ENCODE measurements at regions not wholly inside any gene's neighbourhood (a gene's known extent, or its start where the extent isn't known, plus 50 kb on each side); places are given as distances from the start of the nearest gene placed in this dataset.

DNA sequence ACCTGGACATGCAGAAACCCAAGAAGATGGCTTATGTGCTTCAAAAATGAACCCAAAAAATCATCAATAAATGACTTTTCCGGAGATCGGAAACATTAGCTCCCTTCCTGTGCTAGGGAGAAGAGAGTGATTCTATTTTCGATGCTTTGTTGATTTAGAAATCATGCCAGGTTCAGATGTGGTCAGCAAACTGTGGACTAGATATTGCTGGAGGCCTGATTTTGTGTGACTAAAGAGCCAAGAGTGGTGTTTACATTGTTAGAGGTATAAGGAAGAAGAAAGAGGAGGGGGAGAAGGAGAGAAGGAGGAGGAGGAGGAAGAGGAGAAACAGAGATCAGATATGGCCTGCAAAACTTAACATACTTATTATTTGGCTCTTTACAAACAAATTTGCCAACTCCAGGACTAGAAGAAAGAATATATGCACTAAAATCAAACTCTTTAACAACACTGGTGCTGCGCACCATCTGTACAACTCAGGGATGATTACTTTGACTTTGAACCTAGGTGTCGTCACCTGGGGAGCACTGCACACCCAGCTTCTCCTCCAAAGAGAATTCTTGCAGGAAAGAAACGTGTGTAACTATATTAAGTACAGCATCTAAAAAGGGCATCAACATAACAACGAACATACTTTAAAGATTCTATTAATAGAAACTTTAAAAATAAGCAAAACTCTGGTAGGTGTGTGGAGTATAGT, 664.9 kb upstream of the LCORL start:
- WGBS (ENCODE audit: insufficient coverage, insufficient replicate concordance, low lambda C conversion rate, missing lambda C conversion rate): 15% methylated on average over 7 of the region's 7 CpGs
- DNase-seq (ENCODE audit: low read depth, low spot score) (no peak), ATAC-seq (no peak), FAIRE-seq (no peak)
- H3K27ac ChIP-seq (ENCODE audit: control insufficient read depth, insufficient read depth): no peak overlapping the region
- ChIA-PET POLR2A (no interaction called here), CTCF (no interaction called here), SMC1A (ENCODE audit: uncharacterized antibody, unreplicated experiment) (no interaction called here), RAD21 (ENCODE audit: unreplicated experiment) (no interaction called here)
- H3K4me3 ChIP-seq: no peak overlapping the region
- no peaks in the 10 kb centered on the region for H3K27me3 ChIP-seq (replicated peaks in 1 of 2; ENCODE audit: control insufficient read depth in 2 of 2, insufficient read depth in 2 of 2, low read length in 1 of 2)
- in situ Hi-C loops (cut with MboI) (loop anchor here (5.0 to 25.0 kb wide), 3 partner anchors 1551 to 2001 kb away; no protein-coding TSS in a partner anchor), intact Hi-C loops (cut with micrococcal nuclease; ENCODE audit: unreplicated experiment) (loop anchor here (5.0 to 10.0 kb wide), 2 partner anchors 1738 to 1996 kb away; no protein-coding TSS in a partner anchor)
- no TSS peak for BruUV-seq (replicated peaks)
- no peak for TF ChIP-seq MYB (IDR thresholded peaks at IDR 0.05; ENCODE audit: borderline replicate concordance, low read depth, low read length)
- TF ChIP-seq MAX (IDR thresholded peaks at IDR 0.05; ENCODE audit: low read depth, low read length): no peak
- TF ChIP-seq BHLHE40 (IDR thresholded peaks at IDR 0.05; ENCODE audit: borderline replicate concordance in 1 of 2, low read depth in 2 of 2, low read length in 1 of 2): no peak
- no peak for TF ChIP-seq CHD2 (IDR thresholded peaks at IDR 0.05; ENCODE audit: borderline replicate concordance, low read depth, low read length)
- TF ChIP-seq CREB1 (IDR thresholded peaks at IDR 0.05; ENCODE audit: low read depth): no peak
- TF ChIP-seq RELA (IDR thresholded peaks at IDR 0.05; ENCODE audit: borderline replicate concordance, partially characterized antibody): no peak
- TF ChIP-seq, protein P1, sequence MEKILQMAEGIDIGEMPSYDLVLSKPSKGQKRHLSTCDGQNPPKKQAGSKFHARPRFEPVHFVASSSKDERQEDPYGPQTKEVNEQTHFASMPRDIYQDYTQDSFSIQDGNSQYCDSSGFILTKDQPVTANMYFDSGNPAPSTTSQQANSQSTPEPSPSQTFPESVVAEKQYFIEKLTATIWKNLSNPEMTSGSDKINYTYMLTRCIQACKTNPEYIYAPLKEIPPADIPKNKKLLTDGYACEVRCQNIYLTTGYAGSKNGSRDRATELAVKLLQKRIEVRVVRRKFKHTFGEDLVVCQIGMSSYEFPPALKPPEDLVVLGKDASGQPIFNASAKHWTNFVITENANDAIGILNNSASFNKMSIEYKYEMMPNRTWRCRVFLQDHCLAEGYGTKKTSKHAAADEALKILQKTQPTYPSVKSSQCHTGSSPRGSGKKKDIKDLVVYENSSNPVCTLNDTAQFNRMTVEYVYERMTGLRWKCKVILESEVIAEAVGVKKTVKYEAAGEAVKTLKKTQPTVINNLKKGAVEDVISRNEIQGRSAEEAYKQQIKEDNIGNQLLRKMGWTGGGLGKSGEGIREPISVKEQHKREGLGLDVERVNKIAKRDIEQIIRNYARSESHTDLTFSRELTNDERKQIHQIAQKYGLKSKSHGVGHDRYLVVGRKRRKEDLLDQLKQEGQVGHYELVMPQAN (conservative IDR thresholded peaks at IDR 0.05): no peak
- TF ChIP-seq NFYB (IDR thresholded peaks at IDR 0.05; ENCODE audit: insufficient read depth, low read depth, low read length): no peak
- TF ChIP-seq SKIL (IDR thresholded peaks at IDR 0.05; ENCODE audit: low read depth, poor library complexity, severe bottlenecking): no peak
- TF ChIP-seq ZNF207 (IDR thresholded peaks at IDR 0.05; ENCODE audit: borderline replicate concordance): no peak
- TF ChIP-seq SMAD1 (IDR thresholded peaks at IDR 0.05; ENCODE audit: low read depth, partially characterized antibody): no peak
- no peak for TF ChIP-seq ZBTB11 (CRISPR knock-in tag; IDR thresholded peaks at IDR 0.05)
- TF ChIP-seq, protein P2, sequence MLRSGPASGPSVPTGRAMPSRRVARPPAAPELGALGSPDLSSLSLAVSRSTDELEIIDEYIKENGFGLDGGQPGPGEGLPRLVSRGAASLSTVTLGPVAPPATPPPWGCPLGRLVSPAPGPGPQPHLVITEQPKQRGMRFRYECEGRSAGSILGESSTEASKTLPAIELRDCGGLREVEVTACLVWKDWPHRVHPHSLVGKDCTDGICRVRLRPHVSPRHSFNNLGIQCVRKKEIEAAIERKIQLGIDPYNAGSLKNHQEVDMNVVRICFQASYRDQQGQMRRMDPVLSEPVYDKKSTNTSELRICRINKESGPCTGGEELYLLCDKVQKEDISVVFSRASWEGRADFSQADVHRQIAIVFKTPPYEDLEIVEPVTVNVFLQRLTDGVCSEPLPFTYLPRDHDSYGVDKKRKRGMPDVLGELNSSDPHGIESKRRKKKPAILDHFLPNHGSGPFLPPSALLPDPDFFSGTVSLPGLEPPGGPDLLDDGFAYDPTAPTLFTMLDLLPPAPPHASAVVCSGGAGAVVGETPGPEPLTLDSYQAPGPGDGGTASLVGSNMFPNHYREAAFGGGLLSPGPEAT (IDR thresholded peaks at IDR 0.05; ENCODE audit: low read depth): no peak
- TF ChIP-seq TBL1XR1 (IDR thresholded peaks at IDR 0.05; ENCODE audit: low read depth, low read length): no peak
- no peaks in the 10 kb centered on the region for H4K20me1 ChIP-seq (ENCODE audit: control insufficient read depth, insufficient read depth)
- no peaks in the 10 kb centered on the region for H3K79me2 ChIP-seq (ENCODE audit: control insufficient read depth, insufficient read depth, low read length)
- no peak overlapping the region for H2AFZ ChIP-seq (ENCODE audit: control insufficient read depth, low read depth, low read length)
- H3K9ac ChIP-seq (ENCODE audit: control insufficient read depth, insufficient read depth, low read length): no peak overlapping the region
- H3K4me1 ChIP-seq (ENCODE audit: control insufficient read depth, insufficient read depth, low read length): no peaks in the 10 kb centered on the region
- no peaks in the 10 kb centered on the region for H3K9me3 ChIP-seq (replicated peaks; ENCODE audit: control insufficient read depth, insufficient read depth, low read length)
- no peaks in the 10 kb centered on the region for H3K36me3 ChIP-seq (ENCODE audit: control insufficient read depth in 2 of 2, insufficient read depth in 2 of 2, low read length in 1 of 2)
- no peak overlapping the region for H3K4me2 ChIP-seq (ENCODE audit: control insufficient read depth, insufficient read depth)

Data from GM12878 (cell line).